ENCODE measurements at regions not wholly inside any gene's neighbourhood (a gene's known extent, or its start where the extent isn't known, plus 50 kb on each side); places are given as distances from the start of the nearest gene placed in this dataset.

- H3K36me3 ChIP-seq (ENCODE audit: control insufficient read depth in 1 of 2, insufficient read depth in 2 of 2, low read length in 2 of 2): no peaks in the 10 kb centered on the region
- no peaks in the 10 kb centered on the region for H3K79me2 ChIP-seq (ENCODE audit: insufficient read depth, low read length)
- POLR2A ChIA-PET: no interaction called here
- H3K9me2 ChIP-seq (ENCODE audit: insufficient read depth): no peaks in the 10 kb centered on the region
- BruUV-seq (replicated peaks): no TSS peak
- no peak for DNase-seq (ENCODE audit: low read depth, low spot score)
- H3K27me3 ChIP-seq (ENCODE audit: insufficient read depth, low read length): no peaks in the 10 kb centered on the region
- no peaks in the 10 kb centered on the region for H3K4me1 ChIP-seq (ENCODE audit: control insufficient read depth in 1 of 2, insufficient read depth in 2 of 2, low read length in 2 of 2)
- CTCF ChIA-PET: no interaction called here
- no peak overlapping the region for H3K9ac ChIP-seq (ENCODE audit: low read length)
- no peak overlapping the region for H3K27ac ChIP-seq (ENCODE audit: low read depth, low read length)
- no peaks in the 10 kb centered on the region for H4K20me1 ChIP-seq (ENCODE audit: insufficient read depth)
- no peak for ATAC-seq
- RAD21 ChIA-PET (ENCODE audit: low non-redundant PET in 1 of 2, low total read pairs in 2 of 2, uncharacterized antibody in 2 of 2, unreplicated experiment in 2 of 2): no interaction called here
- no peak overlapping the region for H3K4me3 ChIP-seq (replicated peaks in 1 of 2; ENCODE audit: low read depth in 1 of 2, low read length in 2 of 2)
- intact Hi-C loops (cut with micrococcal nuclease): loop anchor here (10.0 kb wide), 1 partner anchor 514 kb away; no protein-coding TSS in a partner anchor
- H3K9me3 ChIP-seq (ENCODE audit: control insufficient read depth in 1 of 2, insufficient read depth in 1 of 2, low read depth in 1 of 2, low read length in 2 of 2): no peaks in the 10 kb centered on the region
- H3K4me2 ChIP-seq (ENCODE audit: low read length): no peak overlapping the region
- TF ChIP-seq MAX (IDR thresholded peaks at IDR 0.05): no peak
- TF ChIP-seq EZH2phosphoT487 (IDR thresholded peaks at IDR 0.05; ENCODE audit: borderline replicate concordance): no peak
- TF ChIP-seq SP1 (IDR thresholded peaks at IDR 0.05; ENCODE audit: low read depth): no peak
- TF ChIP-seq EZH2 (IDR thresholded peaks at IDR 0.05): no peak
- no peak for TF ChIP-seq ZNF274 (IDR thresholded peaks at IDR 0.05; ENCODE audit: low read depth, low read length)
- TF ChIP-seq POLR2A (IDR thresholded peaks at IDR 0.05; ENCODE audit: borderline replicate concordance, extremely low read depth, insufficient read depth, insufficient read length): no peak
- TF ChIP-seq RAD21 (IDR thresholded peaks at IDR 0.05; ENCODE audit: low read depth): no peak
- no peak for TF ChIP-seq SIN3A (IDR thresholded peaks at IDR 0.05; ENCODE audit: low read depth)
- no peak for TF ChIP-seq CTCF (IDR thresholded peaks at IDR 0.05 in 2 of 3, conservative IDR thresholded peaks at IDR 0.05 in 1 of 3; ENCODE audit: borderline replicate concordance in 1 of 3, insufficient read depth in 1 of 3, low read depth in 2 of 3, low read length in 2 of 3)
- no peak for TF ChIP-seq YY1 (IDR thresholded peaks at IDR 0.05; ENCODE audit: extremely low read depth, insufficient replicate concordance, low read depth, low read length)
- no peak for TF ChIP-seq FOSL1 (IDR thresholded peaks at IDR 0.05; ENCODE audit: low read depth)
- no peak for TF ChIP-seq ZBTB33 (IDR thresholded peaks at IDR 0.05; ENCODE audit: extremely low read depth, insufficient replicate concordance, low read length)
- no peak for TF ChIP-seq SRF (IDR thresholded peaks at IDR 0.05; ENCODE audit: low read depth)
- no peak for TF ChIP-seq ZFX (IDR thresholded peaks at IDR 0.05)
- TF ChIP-seq POLR2AphosphoS5 (IDR thresholded peaks at IDR 0.05; ENCODE audit: low read depth, low read length): no peak
- no peak for TF ChIP-seq CEBPB (IDR thresholded peaks at IDR 0.05; ENCODE audit: low read depth)
- TF ChIP-seq EGR1 (IDR thresholded peaks at IDR 0.05; ENCODE audit: low read depth): no peak
- no peak for TF ChIP-seq JUND (IDR thresholded peaks at IDR 0.05)
- H2AFZ ChIP-seq (ENCODE audit: low read depth, low read length, poor library complexity, severe bottlenecking): no peak overlapping the region
Measured at GRCh38 chr6:80728830-80729229, 622.4 kb downstream of the BCKDHB start.
